NT2/D1 (cell line): ENCODE measurements at regions not wholly inside any gene's neighbourhood (a gene's known extent, or its start where the extent isn't known, plus 50 kb on each side); places are given as distances from the start of the nearest gene placed in this dataset.

ENCODE experiments used
- SUZ12 ChIP-seq: IDR thresholded peaks from 2 replicates; pipeline ENCODE4 v1.6.1; 2011; ENCODE audit not compliant: insufficient read length, insufficient read depth; ENCODE audit errors: extremely low read depth
- YY1 ChIP-seq: IDR thresholded peaks from 2 replicates; pipeline ENCODE4 v1.6.1; 2011; ENCODE audit not compliant: insufficient read length, insufficient read depth
- ZNF274 ChIP-seq: IDR thresholded peaks from 2 replicates; pipeline ENCODE4 v1.6.1; 2011; ENCODE audit warnings: mild to moderate bottlenecking, low read depth, low read length

- TF ChIP-seq ZNF274 (no peak), YY1 (no peak), SUZ12 (no peak)
Measured at GRCh38 chr1:163562355-163562754, 240.6 kb downstream of the NUF2 start.
